Caco-2 (cell line): ENCODE measurements at regions not wholly inside any gene's neighbourhood (a gene's known extent, or its start where the extent isn't known, plus 50 kb on each side); places are given as distances from the start of the nearest gene placed in this dataset.

Source experiments
- BruUV-seq: library from RNA; stranded (reverse); fragments of 400-500 nt; replicated peaks from 2 replicates; lab custom pipeline; 2021; lab: Mats Ljungman, UMichigan
- CTCF ChIA-PET: fragments of 300-600 bp; sonication (Branson Sonifier 250); formaldehyde crosslinking; loops from one replicate; lab custom pipeline; 2022; ENCODE audit warnings: antibody characterized with exemption; lab: Charles Lee
- POLR2A ChIA-PET: fragments of 300-600 bp; sonication (Branson Sonifier 250); formaldehyde crosslinking; loops from one replicate; lab custom pipeline; 2022; ENCODE audit warnings: antibody characterized with exemption; lab: Charles Lee
- DNase-seq, 2 experiments: peaks; one replicate each; pipeline versions ENCODE4 v3.0.0 to v3.0.0-alpha.2; 2020 to 2022
- H3K27me3 ChIP-seq: replicated peaks from 2 replicates; pipeline ENCODE4 v1.6.0; 2011; ENCODE audit warnings: low read length; ENCODE audit not compliant: control insufficient read depth, insufficient read depth
- H3K36me3 ChIP-seq: 2 replicates; pipeline ENCODE4 v1.5.1; 2011; ENCODE audit warnings: low read length; ENCODE audit not compliant: control insufficient read depth, insufficient read depth
- H3K4me1 ChIP-seq: fragments of 250-450 bp; sonication (Bioruptor Pico); 2 replicates; pipeline ENCODE4 v1.5.1; 2020; ENCODE audit warnings: mild to moderate bottlenecking
- H3K4me3 ChIP-seq: 2 replicates; pipeline ENCODE4 v1.5.1; 2011; ENCODE audit warnings: low read depth, mild to moderate bottlenecking, control low read depth, low read length
- H3K9me3 ChIP-seq: fragments of 250-450 bp; sonication (Bioruptor Pico); 2 replicates; pipeline ENCODE4 v1.5.1; 2020; ENCODE audit warnings: mild to moderate bottlenecking, moderate library complexity
- H3K27ac Mint-ChIP-seq: one replicate; pipeline ENCODE4 v1.8.0; 2022; ENCODE audit warnings: mixed read lengths; ENCODE audit not compliant: unreplicated experiment
- H3K27me3 Mint-ChIP-seq: one replicate; pipeline ENCODE4 v1.8.0; 2022; ENCODE audit warnings: mixed read lengths; ENCODE audit not compliant: insufficient read depth, unreplicated experiment
- H3K36me3 Mint-ChIP-seq: one replicate; pipeline ENCODE4 v1.8.0; 2022; ENCODE audit warnings: mild to moderate bottlenecking, mixed read lengths; ENCODE audit not compliant: insufficient read depth, unreplicated experiment
- H3K4me1 Mint-ChIP-seq: one replicate; pipeline ENCODE4 v1.8.0; 2022; ENCODE audit warnings: low read depth, mixed read lengths; ENCODE audit not compliant: unreplicated experiment
- H3K4me3 Mint-ChIP-seq: one replicate; pipeline ENCODE4 v1.8.0; 2022; ENCODE audit warnings: mild to moderate bottlenecking, moderate library complexity, mixed read lengths; ENCODE audit not compliant: unreplicated experiment
- H3K9me3 Mint-ChIP-seq: one replicate; pipeline ENCODE4 v1.8.0; 2022; ENCODE audit warnings: mixed read lengths; ENCODE audit not compliant: unreplicated experiment
- intact Hi-C: fragments of 100-400 bp; cut with micrococcal nuclease; formaldehyde crosslinking; loops from one replicate; pipeline ENCODE4 v1.10.0; 2022; ENCODE audit not compliant: unreplicated experiment
- TF ChIP-seq, protein P1 (sequence below), 2 experiments: fragments of 200-600 bp in 1 of 2; IDR thresholded peaks; 1 replicate in 1 of 2; 2 replicates in 1 of 2; pipeline versions ENCODE4 v1.5.1 to v1.8.0; 2011 to 2022; ENCODE audit warnings: antibody characterized with exemption in 1 of 2, control low read depth in 1 of 2, inconsistent platforms in 1 of 2, low read depth in 1 of 2, low read length in 1 of 2, mild to moderate bottlenecking in 1 of 2, moderate library complexity in 1 of 2; ENCODE audit not compliant: insufficient read depth in 1 of 2, severe bottlenecking in 1 of 2, unreplicated experiment in 1 of 2

GRCh38 chr7:29619111-29619510 is 55.5 kb downstream of the PRR15 start:
- H3K36me3 Mint-ChIP-seq: no peaks in the 10 kb centered on the region
- Histone ChIP-seq H3K36me3 (no peaks in the 10 kb centered on the region), H3K9me3 (no peaks in the 10 kb centered on the region), H3K4me3 (no peak overlapping the region), H3K4me1 (no peaks in the 10 kb centered on the region; the same call in 1 of the 2 replicates), H3K27me3 (no peaks in the 10 kb centered on the region)
- H3K4me3 Mint-ChIP-seq: no peak overlapping the region
- no peaks in the 10 kb centered on the region for H3K4me1 Mint-ChIP-seq
- no peak overlapping the region for H3K27ac Mint-ChIP-seq
- DNase-seq: no peak
- BruUV-seq: no TSS peak
- H3K27me3 Mint-ChIP-seq: peaks cover 3% of the 10 kb centered on the region
- ChIA-PET CTCF (no interaction called here), POLR2A (no interaction called here)
- H3K9me3 Mint-ChIP-seq: peaks cover 6% of the 10 kb centered on the region
- intact Hi-C loops: no loop called here
- TF ChIP-seq, protein P1, sequence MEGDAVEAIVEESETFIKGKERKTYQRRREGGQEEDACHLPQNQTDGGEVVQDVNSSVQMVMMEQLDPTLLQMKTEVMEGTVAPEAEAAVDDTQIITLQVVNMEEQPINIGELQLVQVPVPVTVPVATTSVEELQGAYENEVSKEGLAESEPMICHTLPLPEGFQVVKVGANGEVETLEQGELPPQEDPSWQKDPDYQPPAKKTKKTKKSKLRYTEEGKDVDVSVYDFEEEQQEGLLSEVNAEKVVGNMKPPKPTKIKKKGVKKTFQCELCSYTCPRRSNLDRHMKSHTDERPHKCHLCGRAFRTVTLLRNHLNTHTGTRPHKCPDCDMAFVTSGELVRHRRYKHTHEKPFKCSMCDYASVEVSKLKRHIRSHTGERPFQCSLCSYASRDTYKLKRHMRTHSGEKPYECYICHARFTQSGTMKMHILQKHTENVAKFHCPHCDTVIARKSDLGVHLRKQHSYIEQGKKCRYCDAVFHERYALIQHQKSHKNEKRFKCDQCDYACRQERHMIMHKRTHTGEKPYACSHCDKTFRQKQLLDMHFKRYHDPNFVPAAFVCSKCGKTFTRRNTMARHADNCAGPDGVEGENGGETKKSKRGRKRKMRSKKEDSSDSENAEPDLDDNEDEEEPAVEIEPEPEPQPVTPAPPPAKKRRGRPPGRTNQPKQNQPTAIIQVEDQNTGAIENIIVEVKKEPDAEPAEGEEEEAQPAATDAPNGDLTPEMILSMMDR (IDR thresholded peaks at IDR 0.05; ENCODE audit: insufficient read depth in 1 of 2, low read depth in 1 of 2, low read length in 1 of 2, severe bottlenecking in 1 of 2, unreplicated experiment in 1 of 2): no peak

DNA sequence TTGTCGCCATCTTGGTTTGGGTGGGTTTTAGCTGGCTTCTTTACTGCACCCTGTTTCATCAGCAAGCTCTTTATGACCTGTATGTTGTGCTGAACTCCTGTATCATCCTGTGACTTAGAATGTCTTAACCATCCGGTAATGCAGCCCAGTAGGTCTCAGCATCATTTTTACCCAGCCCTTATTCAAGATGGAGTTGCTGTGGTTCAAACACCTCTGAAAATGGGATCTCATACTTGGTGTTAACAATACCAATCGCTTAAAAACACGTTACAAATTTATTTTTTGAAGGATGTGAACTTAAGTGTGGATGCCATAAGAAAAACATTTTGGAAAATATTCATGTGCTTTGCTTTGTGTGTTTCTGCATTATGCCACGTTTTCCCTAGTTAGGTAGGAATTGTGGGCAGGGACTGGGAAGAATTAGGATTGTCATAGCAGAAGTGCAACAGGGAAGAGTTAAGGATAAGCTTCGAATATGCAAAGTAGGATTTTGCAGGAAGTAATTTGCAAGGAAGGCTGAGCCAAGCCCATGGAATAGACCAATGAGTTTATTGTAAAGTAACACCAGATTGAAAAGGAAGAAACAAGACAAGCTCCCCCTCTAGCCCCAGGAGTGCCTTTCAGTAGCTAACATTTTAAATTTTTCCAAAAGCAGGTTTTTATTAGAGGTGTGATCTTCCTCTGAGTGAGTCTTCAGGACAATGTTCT is 56.4 kb downstream of the PRR15 start:
- peaks cover 3% of the 10 kb centered on the region for H3K27me3 Mint-ChIP-seq
- Histone ChIP-seq H3K4me3 (no peak overlapping the region), H3K27me3 (no peaks in the 10 kb centered on the region), H3K4me1 (no peaks in the 10 kb centered on the region; the same call in 1 of the 2 replicates), H3K36me3 (no peaks in the 10 kb centered on the region), H3K9me3 (no peaks in the 10 kb centered on the region)
- TF ChIP-seq, protein P1 (IDR thresholded peaks at IDR 0.05; ENCODE audit: insufficient read depth in 1 of 2, low read depth in 1 of 2, low read length in 1 of 2, severe bottlenecking in 1 of 2, unreplicated experiment in 1 of 2): no peak
- no peaks in the 10 kb centered on the region for H3K4me1 Mint-ChIP-seq
- no peaks in the 10 kb centered on the region for H3K36me3 Mint-ChIP-seq
- intact Hi-C loops: no loop called here
- no TSS peak for BruUV-seq
- DNase-seq: no peak
- H3K4me3 Mint-ChIP-seq: no peak overlapping the region
- CTCF ChIA-PET: no interaction called here
- H3K9me3 Mint-ChIP-seq: no peaks in the 10 kb centered on the region
- H3K27ac Mint-ChIP-seq: no peak overlapping the region
- POLR2A ChIA-PET: interaction anchor here (0.5 kb wide), 1 partner anchor 57 kb away, joined by 5 read pairs; no protein-coding TSS in a partner anchor

DNA sequence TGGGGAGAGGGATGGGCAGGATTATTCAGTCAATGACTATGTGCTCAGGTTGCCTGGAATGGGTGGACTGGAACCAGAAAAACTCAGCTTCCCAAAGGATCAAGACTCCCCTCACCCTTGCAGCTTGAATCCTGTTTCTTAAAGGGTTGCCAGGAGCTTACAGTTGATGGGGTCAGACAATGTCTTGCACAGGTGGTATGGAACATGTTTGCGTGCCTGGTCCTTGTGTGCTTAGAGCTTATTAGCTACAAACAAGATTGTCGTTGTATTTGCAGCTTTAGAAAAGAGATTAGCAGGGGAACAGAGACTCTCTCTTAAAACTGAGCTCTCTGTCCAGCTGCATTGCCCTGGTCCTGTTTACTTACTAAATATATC is 56.9 kb downstream of the PRR15 start:
- Mint-ChIP-seq H3K9me3 (no peaks in the 10 kb centered on the region), H3K27me3 (peaks cover 3% of the 10 kb centered on the region), H3K4me3 (no peak overlapping the region), H3K27ac (no peak overlapping the region), H3K4me1 (no peaks in the 10 kb centered on the region), H3K36me3 (no peaks in the 10 kb centered on the region)
- TF ChIP-seq, protein P1 (IDR thresholded peaks at IDR 0.05; ENCODE audit: insufficient read depth in 1 of 2, low read depth in 1 of 2, low read length in 1 of 2, severe bottlenecking in 1 of 2, unreplicated experiment in 1 of 2): no peak
- H3K27me3 ChIP-seq: no peaks in the 10 kb centered on the region
- H3K36me3 ChIP-seq: no peaks in the 10 kb centered on the region
- intact Hi-C loops: no loop called here
- ChIA-PET CTCF (no interaction called here), POLR2A (interaction anchor here (0.5 to 0.6 kb wide), 2 partner anchors 58 to 64 kb away, joined by 5 read pairs; no protein-coding TSS in a partner anchor)
- DNase-seq: no peak
- H3K4me3 ChIP-seq: no peak overlapping the region
- H3K4me1 ChIP-seq: no peaks in the 10 kb centered on the region; the same call in 1 of the 2 replicates
- no peaks in the 10 kb centered on the region for H3K9me3 ChIP-seq
- BruUV-seq: no TSS peak
